GM12878 (cell line): ENCODE measurements at regions not wholly inside any gene's neighbourhood (a gene's known extent, or its start where the extent isn't known, plus 50 kb on each side); places are given as distances from the start of the nearest gene placed in this dataset.

Experiments used
- ATAC-seq: fragments of 200-7000 bp; cut with Tn5 transposase; 3 replicates; pipeline ENCODE4 v1.9.1; 2020; ENCODE audit warnings: mild to moderate bottlenecking, moderate library complexity
- BruUV-seq: library from RNA; stranded (reverse); fragments of 400-500 nt; replicated peaks from 2 replicates; lab custom pipeline; 2021; lab: Mats Ljungman, UMichigan
- CTCF ChIA-PET: fragments of 300-600 bp; sonication (Branson Sonifier 250); formaldehyde crosslinking; extraction: SDS; loops from one replicate; lab custom pipeline; 2021; ENCODE audit warnings: inconsistent platforms; lab: Yijun Ruan, JAX
- POLR2A ChIA-PET: fragments of 350-600 bp; formaldehyde crosslinking; extraction: SDS; loops from one replicate; lab custom pipeline; 2021; ENCODE audit warnings: inconsistent platforms; lab: Charles Lee
- RAD21 ChIA-PET: fragments of 300-600 bp; sonication (Branson Sonifier 250); formaldehyde crosslinking; loops from one replicate; lab custom pipeline; 2023; ENCODE audit warnings: antibody characterized with exemption; ENCODE audit not compliant: unreplicated experiment; lab: Charles Lee
- SMC1A ChIA-PET: fragments of 300-600 bp; sonication (Branson Sonifier 250); formaldehyde crosslinking; loops from one replicate; lab custom pipeline; 2023; ENCODE audit not compliant: unreplicated experiment, uncharacterized antibody; lab: Charles Lee
- DNase-seq: peaks from one replicate; pipeline ENCODE4 v3.0.0-alpha.2; 2011; ENCODE audit warnings: low read depth, low spot score
- FAIRE-seq: peaks from 3 replicates; lab custom pipeline; 2011; peaks lifted over from hg19 to GRCh38; lab: Jason Lieb, UNC
- H2AFZ ChIP-seq: 2 replicates; pipeline ENCODE4 v1.6.0; 2011; ENCODE audit warnings: low read depth, low read length, control low read depth; ENCODE audit not compliant: control insufficient read depth
- H3K27ac ChIP-seq: 2 replicates; pipeline ENCODE4 v1.5.1; 2011; ENCODE audit warnings: control low read depth; ENCODE audit not compliant: control insufficient read depth, insufficient read depth
- H3K27me3 ChIP-seq, 2 experiments: replicated peaks in 1 of 2; 2 replicates each; pipeline versions ENCODE4 v1.6.0 to v1.6.1; 2011; ENCODE audit warnings: low read length in 1 of 2; ENCODE audit not compliant: control insufficient read depth in 2 of 2, insufficient read depth in 2 of 2
- H3K36me3 ChIP-seq, 2 experiments: 2 replicates each; pipeline ENCODE4 v1.5.1; 2011; ENCODE audit warnings: low read length in 1 of 2; ENCODE audit not compliant: control insufficient read depth in 2 of 2, insufficient read depth in 2 of 2
- H3K4me1 ChIP-seq: 2 replicates; pipeline ENCODE4 v1.6.1; 2011; ENCODE audit warnings: mild to moderate bottlenecking, low read length, moderate library complexity, mixed read lengths; ENCODE audit not compliant: control insufficient read depth, insufficient read depth
- H3K4me2 ChIP-seq: 2 replicates; pipeline ENCODE4 v1.6.0; 2011; ENCODE audit warnings: control low read depth; ENCODE audit not compliant: control insufficient read depth, insufficient read depth
- H3K4me3 ChIP-seq: fragments of 200-600 bp; sonication (generic); 2 replicates; pipeline ENCODE4 v1.5.1; 2016
- H3K79me2 ChIP-seq: 2 replicates; pipeline ENCODE4 v1.6.0; 2011; ENCODE audit warnings: low read length; ENCODE audit not compliant: control insufficient read depth, insufficient read depth
- H3K9ac ChIP-seq: 2 replicates; pipeline ENCODE4 v1.8.0; 2011; ENCODE audit warnings: low read length, control low read depth, mixed read lengths; ENCODE audit not compliant: control insufficient read depth, insufficient read depth
- H3K9me3 ChIP-seq: replicated peaks from 3 replicates; pipeline ENCODE4 v1.5.1; 2011; ENCODE audit warnings: mild to moderate bottlenecking, low read length; ENCODE audit not compliant: control insufficient read depth, insufficient read depth
- H4K20me1 ChIP-seq: 2 replicates; pipeline ENCODE4 v1.6.0; 2011; ENCODE audit not compliant: control insufficient read depth, insufficient read depth
- BACH1 ChIP-seq: fragments of 450-650 bp; IDR thresholded peaks from 2 replicates; pipeline ENCODE4 v1.6.1; 2017; ENCODE audit warnings: mild to moderate bottlenecking, borderline replicate concordance
- CHD4 ChIP-seq: fragments of 200-600 bp; sonication (generic); IDR thresholded peaks from 2 replicates; pipeline ENCODE4 v1.6.1; 2016; ENCODE audit warnings: mild to moderate bottlenecking
- DPF2 ChIP-seq: fragments of 450-650 bp; IDR thresholded peaks from 2 replicates; pipeline ENCODE4 v1.6.1; 2017; ENCODE audit warnings: mild to moderate bottlenecking
- ETV6 ChIP-seq, 2 experiments: fragments of 450-650 bp in 1 of 2; IDR thresholded peaks in 1 of 2; conservative IDR thresholded peaks in 1 of 2; 2 replicates each; pipeline ENCODE4 v1.6.1; 2014; ENCODE audit warnings: antibody characterized with exemption in 1 of 2, borderline replicate concordance in 1 of 2, low read depth in 1 of 2, mild to moderate bottlenecking in 1 of 2, moderate library complexity in 1 of 2
- POLR2AphosphoS2 ChIP-seq: IDR thresholded peaks from 2 replicates; pipeline ENCODE4 v1.6.1; 2011; ENCODE audit warnings: low read depth, mild to moderate bottlenecking, low read length, improper control_type of control experiment, moderate library complexity
- SMAD1 ChIP-seq: fragments of 450-650 bp; IDR thresholded peaks from 2 replicates; pipeline ENCODE4 v1.6.1; 2018; ENCODE audit warnings: mild to moderate bottlenecking, low read depth; ENCODE audit not compliant: partially characterized antibody
- ZNF384 ChIP-seq: IDR thresholded peaks from 2 replicates; pipeline ENCODE4 v1.6.1; 2012; ENCODE audit warnings: low read depth, mild to moderate bottlenecking, low read length, improper control_type of control experiment, borderline replicate concordance
- ZZZ3 ChIP-seq: IDR thresholded peaks from 2 replicates; pipeline ENCODE4 v1.6.1; 2011; ENCODE audit warnings: low read depth; ENCODE audit not compliant: control insufficient read depth, insufficient read length
- WGBS: methylation state at CpG from one replicate; pipeline ENCODE4 v1.1.6; 2016; ENCODE audit warnings: low lambda C conversion rate; ENCODE audit not compliant: insufficient replicate concordance, insufficient coverage; ENCODE audit errors: missing lambda C conversion rate; 5-methylcytosine and 5-hydroxymethylcytosine counted together
- in situ Hi-C: fragments of 300-500 bp; cut with MboI; formaldehyde crosslinking; loops from 9 replicates; pipeline ENCODE4 v1.14.3; 2018; ENCODE audit warnings: mixed read lengths
- intact Hi-C: fragments of 100-400 bp; cut with micrococcal nuclease; formaldehyde crosslinking; loops from one replicate; pipeline ENCODE4 v1.14.2; 2022; ENCODE audit not compliant: unreplicated experiment
- TF ChIP-seq, protein P1 (sequence below): IDR thresholded peaks from 2 replicates; pipeline ENCODE4 v1.6.1; 2012; ENCODE audit warnings: improper control_type of control experiment, low read depth, low read length; ENCODE audit not compliant: insufficient replicate concordance

DNA sequence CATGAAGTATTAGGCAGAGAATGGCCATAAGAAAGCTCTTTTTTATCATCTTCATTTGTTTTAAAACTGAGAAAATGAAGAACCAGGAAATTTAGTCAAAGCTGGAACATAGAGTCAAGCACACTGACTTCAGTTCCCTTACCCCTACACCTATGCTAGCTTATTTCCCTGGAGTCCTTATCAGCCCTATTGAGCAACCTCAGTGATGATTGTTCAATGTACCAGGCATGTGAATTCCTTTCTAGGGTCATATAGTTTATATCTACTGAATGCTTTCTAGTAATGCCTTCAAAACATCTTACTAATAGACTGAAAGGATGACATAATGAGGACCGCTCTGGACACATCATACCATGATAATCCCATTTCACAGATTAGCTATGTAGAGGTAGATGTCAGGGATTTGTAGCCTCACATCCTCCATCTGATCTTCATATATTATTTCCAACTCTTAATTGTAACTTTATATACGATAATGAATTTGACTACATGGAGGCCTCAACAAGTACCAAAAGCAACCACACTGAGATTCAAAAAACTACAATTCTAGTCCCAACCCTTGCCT is 460.4 kb upstream of the DYNLRB2 start:
- no peaks in the 10 kb centered on the region for H3K4me1 ChIP-seq
- BruUV-seq: no TSS peak
- CTCF ChIA-PET: interaction anchor here (0.6 kb wide), 1 partner anchor 41 kb away, joined by 3 read pairs; no protein-coding TSS in a partner anchor

More for the DNA sequence above, 460.4 kb upstream of the DYNLRB2 start:
- ChIA-PET RAD21 (no interaction called here), POLR2A (no interaction called here)
- no peak overlapping the region for H3K4me3 ChIP-seq
- no peak for TF ChIP-seq ETV6 (conservative IDR thresholded peaks at IDR 0.05 in 1 of 2, IDR thresholded peaks at IDR 0.05 in 1 of 2; ENCODE audit: borderline replicate concordance in 1 of 2, low read depth in 1 of 2)
- TF ChIP-seq, protein P1, sequence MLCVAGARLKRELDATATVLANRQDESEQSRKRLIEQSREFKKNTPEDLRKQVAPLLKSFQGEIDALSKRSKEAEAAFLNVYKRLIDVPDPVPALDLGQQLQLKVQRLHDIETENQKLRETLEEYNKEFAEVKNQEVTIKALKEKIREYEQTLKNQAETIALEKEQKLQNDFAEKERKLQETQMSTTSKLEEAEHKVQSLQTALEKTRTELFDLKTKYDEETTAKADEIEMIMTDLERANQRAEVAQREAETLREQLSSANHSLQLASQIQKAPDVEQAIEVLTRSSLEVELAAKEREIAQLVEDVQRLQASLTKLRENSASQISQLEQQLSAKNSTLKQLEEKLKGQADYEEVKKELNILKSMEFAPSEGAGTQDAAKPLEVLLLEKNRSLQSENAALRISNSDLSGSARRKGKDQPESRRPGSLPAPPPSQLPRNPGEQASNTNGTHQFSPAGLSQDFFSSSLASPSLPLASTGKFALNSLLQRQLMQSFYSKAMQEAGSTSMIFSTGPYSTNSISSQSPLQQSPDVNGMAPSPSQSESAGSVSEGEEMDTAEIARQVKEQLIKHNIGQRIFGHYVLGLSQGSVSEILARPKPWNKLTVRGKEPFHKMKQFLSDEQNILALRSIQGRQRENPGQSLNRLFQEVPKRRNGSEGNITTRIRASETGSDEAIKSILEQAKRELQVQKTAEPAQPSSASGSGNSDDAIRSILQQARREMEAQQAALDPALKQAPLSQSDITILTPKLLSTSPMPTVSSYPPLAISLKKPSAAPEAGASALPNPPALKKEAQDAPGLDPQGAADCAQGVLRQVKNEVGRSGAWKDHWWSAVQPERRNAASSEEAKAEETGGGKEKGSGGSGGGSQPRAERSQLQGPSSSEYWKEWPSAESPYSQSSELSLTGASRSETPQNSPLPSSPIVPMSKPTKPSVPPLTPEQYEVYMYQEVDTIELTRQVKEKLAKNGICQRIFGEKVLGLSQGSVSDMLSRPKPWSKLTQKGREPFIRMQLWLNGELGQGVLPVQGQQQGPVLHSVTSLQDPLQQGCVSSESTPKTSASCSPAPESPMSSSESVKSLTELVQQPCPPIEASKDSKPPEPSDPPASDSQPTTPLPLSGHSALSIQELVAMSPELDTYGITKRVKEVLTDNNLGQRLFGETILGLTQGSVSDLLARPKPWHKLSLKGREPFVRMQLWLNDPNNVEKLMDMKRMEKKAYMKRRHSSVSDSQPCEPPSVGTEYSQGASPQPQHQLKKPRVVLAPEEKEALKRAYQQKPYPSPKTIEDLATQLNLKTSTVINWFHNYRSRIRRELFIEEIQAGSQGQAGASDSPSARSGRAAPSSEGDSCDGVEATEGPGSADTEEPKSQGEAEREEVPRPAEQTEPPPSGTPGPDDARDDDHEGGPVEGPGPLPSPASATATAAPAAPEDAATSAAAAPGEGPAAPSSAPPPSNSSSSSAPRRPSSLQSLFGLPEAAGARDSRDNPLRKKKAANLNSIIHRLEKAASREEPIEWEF: no peak
- TF ChIP-seq ZZZ3: no peak
- TF ChIP-seq BACH1: no peak
- no peak for TF ChIP-seq DPF2
- no peak for TF ChIP-seq POLR2AphosphoS2
- no peak for TF ChIP-seq ZNF384
- TF ChIP-seq CHD4: no peak
- TF ChIP-seq SMAD1: no peak
- TF ChIP-seq, all 136 proteins: peak for 0
- Histone ChIP-seq H3K27me3 (no peaks in the 10 kb centered on the region), H2AFZ (no peak overlapping the region), H3K27ac (no peak overlapping the region), H3K36me3 (no peaks in the 10 kb centered on the region), H3K9me3 (no peaks in the 10 kb centered on the region), H3K4me2 (no peak overlapping the region), H3K79me2 (no peaks in the 10 kb centered on the region), H3K9ac (no peak overlapping the region), H4K20me1 (no peaks in the 10 kb centered on the region)
- intact Hi-C loops (no loop called here), in situ Hi-C loops (no loop called here)
- no peak for DNase-seq
- 13% methylated on average over 2 of the region's 2 CpGs for WGBS
- ATAC-seq: no peak
- no peak for FAIRE-seq
- SMC1A ChIA-PET: interaction anchor here (1.5 kb wide), 1 partner anchor 14 kb away, joined by 4 read pairs; no protein-coding TSS in a partner anchor
